ENCODE measurements at regions not wholly inside any gene's neighbourhood (a gene's known extent, or its start where the extent isn't known, plus 50 kb on each side); places are given as distances from the start of the nearest gene placed in this dataset.

- DNase-seq: no peak
Measured at GRCh38 chr7:31398815-31399214, 58.3 kb upstream of the NEUROD6 start.

GRCh38 chr7:31407178-31407676, 66.7 kb upstream of the NEUROD6 start:
- DNase-seq: peak; percentile 23 to 45

GRCh38 chr7:31408140-31408729, 67.7 kb upstream of the NEUROD6 start:
- DNase-seq: no peak

GRCh38 chr7:31410265-31410664, 69.7 kb upstream of the NEUROD6 start:
- DNase-seq: no peak

- peak in 1 of 2 donors; percentile 30 for DNase-seq
Measured at GRCh38 chr7:31411416-31411815, 70.9 kb upstream of the NEUROD6 start.

- no peak for DNase-seq
Measured at GRCh38 chr7:31413766-31414165, 73.2 kb upstream of the NEUROD6 start.

- DNase-seq: no peak
Measured at GRCh38 chr7:31416381-31416870, 75.9 kb upstream of the NEUROD6 start.

GRCh38 chr7:31418928-31419327, 78.4 kb upstream of the NEUROD6 start:
- DNase-seq: no peak

GRCh38 chr7:31419505-31420055, 79.1 kb upstream of the NEUROD6 start:
- DNase-seq: no peak

- no peak for DNase-seq
Measured at GRCh38 chr7:31420948-31421347, 80.4 kb upstream of the NEUROD6 start.

GRCh38 chr7:31421607-31422006, 81.1 kb upstream of the NEUROD6 start:
- no peak for DNase-seq

GRCh38 chr7:31423994-31424393, 83.5 kb upstream of the NEUROD6 start:
- DNase-seq: no peak

GRCh38 chr7:31432176-31432575, 81.7 kb upstream of the ITPRID1 start:
- DNase-seq: no peak

- DNase-seq: no peak
Measured at GRCh38 chr7:31432836-31433340, 81.0 kb upstream of the ITPRID1 start.

GRCh38 chr7:31437250-31437865, 76.5 kb upstream of the ITPRID1 start:
- DNase-seq: no peak

GRCh38 chr7:31439165-31439564, 74.7 kb upstream of the ITPRID1 start:
- DNase-seq: no peak

GRCh38 chr7:31440511-31440910, 73.4 kb upstream of the ITPRID1 start:
- no peak for DNase-seq

GRCh38 chr7:31442626-31443025, 71.3 kb upstream of the ITPRID1 start:
- no peak for DNase-seq

GRCh38 chr7:31443457-31443856, 70.4 kb upstream of the ITPRID1 start:
- no peak for DNase-seq

GRCh38 chr7:31444196-31444595, 69.7 kb upstream of the ITPRID1 start:
- no peak for DNase-seq

- DNase-seq: no peak
Measured at GRCh38 chr7:31445686-31446355, 68.1 kb upstream of the ITPRID1 start.

GRCh38 chr7:31448649-31449048, 65.2 kb upstream of the ITPRID1 start:
- no peak for DNase-seq

GRCh38 chr7:31455844-31456243, 58.0 kb upstream of the ITPRID1 start:
- DNase-seq: no peak

Data from right lung (tissue), 2 donors.